VCaP (cell line): ENCODE measurements at regions not wholly inside any gene's neighbourhood (a gene's known extent, or its start where the extent isn't known, plus 50 kb on each side); places are given as distances from the start of the nearest gene placed in this dataset.
"Not testable (repeated sequence)": the region's sequence is repeated elsewhere in the genome, so short reads cannot be mapped to it uniquely, and the experiment has no call there.

Experiments used
- H3K27ac ChIP-seq: fragments of 450-650 bp; 2 replicates; pipeline ENCODE4 v1.5.1; 2017
- CTCF ChIP-seq: fragments of 450-650 bp; conservative IDR thresholded peaks from 2 replicates; pipeline ENCODE4 v1.5.1; 2017; ENCODE audit warnings: mild to moderate bottlenecking, moderate library complexity

- no peak for TF ChIP-seq CTCF
- H3K27ac ChIP-seq, result no peak overlapping the region
These were observed 112.0 kb upstream of the SRSF6 start for GRCh38 chr20:43345676-43346075.

- TF ChIP-seq CTCF, result no peak
- no peak overlapping the region for H3K27ac ChIP-seq
These were observed 116.2 kb upstream of the SRSF6 start for GRCh38 chr20:43341511-43341910.

GRCh38 chr20:43337036-43337435 lies 120.7 kb upstream of the SRSF6 start:
- TF ChIP-seq CTCF, result no peak
- H3K27ac ChIP-seq, result no peak overlapping the region

- no peak for TF ChIP-seq CTCF
- H3K27ac ChIP-seq, result no peak overlapping the region
These were observed 123.6 kb upstream of the SRSF6 start for GRCh38 chr20:43334080-43334479.

GRCh38 chr20:43331906-43332305 lies 125.8 kb upstream of the SRSF6 start:
- H3K27ac ChIP-seq, result no peak overlapping the region
- no peak for TF ChIP-seq CTCF

GRCh38 chr20:43328697-43329096 lies 129.0 kb upstream of the SRSF6 start:
- H3K27ac ChIP-seq, result no peak overlapping the region
- TF ChIP-seq CTCF, result no peak

GRCh38 chr20:43327234-43327633 lies 130.5 kb upstream of the SRSF6 start:
- H3K27ac ChIP-seq, result not testable (repeated sequence)

GRCh38 chr20:43325926-43326325 lies 131.8 kb upstream of the SRSF6 start:
- TF ChIP-seq CTCF, result no peak
- no peak overlapping the region for H3K27ac ChIP-seq
